ENCODE measurements at regions not wholly inside any gene's neighbourhood (a gene's known extent, or its start where the extent isn't known, plus 50 kb on each side); places are given as distances from the start of the nearest gene placed in this dataset.
A peak's percentile ranks its signal among the peaks of the same experiment; 100 is the strongest.
"Not testable (repeated sequence)": the region's sequence is repeated elsewhere in the genome, so short reads cannot be mapped to it uniquely, and the experiment has no call there.

GRCh38 chr12:38113991-38114390 lies 202.6 kb upstream of the ALG10B start:
- Histone ChIP-seq H3K9me3 (no peaks in the 10 kb centered on the region), H3K9ac (no peak overlapping the region), H3K27me3 (no peaks in the 10 kb centered on the region), H3K27ac (no peak overlapping the region), H3K4me1 (peaks cover 6% of the 10 kb centered on the region; the same call in 1 of the 2 replicates), H3K36me3 (no peaks in the 10 kb centered on the region), H3K4me2 (no peak overlapping the region), H3K4me3 (no peak overlapping the region), H4K20me1 (no peaks in the 10 kb centered on the region)
- TF ChIP-seq Cebpa-rat (IDR thresholded peaks at IDR 0.05), result no peak

GRCh38 chr12:38116968-38117367 lies 199.6 kb upstream of the ALG10B start:
- no peak for TF ChIP-seq Cebpa-rat (IDR thresholded peaks at IDR 0.05)
- Histone ChIP-seq H3K36me3 (no peaks in the 10 kb centered on the region), H3K9me3 (no peaks in the 10 kb centered on the region), H4K20me1 (no peaks in the 10 kb centered on the region), H3K4me1 (no peaks in the 10 kb centered on the region), H3K4me2 (no peak overlapping the region), H3K9ac (no peak overlapping the region), H3K4me3 (no peak overlapping the region), H3K27me3 (no peaks in the 10 kb centered on the region), H3K27ac (no peak overlapping the region)

- Histone ChIP-seq H3K4me2 (no peak overlapping the region), H3K27ac (no peak overlapping the region), H3K4me1 (peaks cover 3% of the 10 kb centered on the region; the same call in 1 of the 2 replicates), H3K4me3 (no peak overlapping the region), H3K36me3 (no peaks in the 10 kb centered on the region), H3K9me3 (peaks cover 17% of the 10 kb centered on the region), H4K20me1 (no peaks in the 10 kb centered on the region), H3K9ac (no peak overlapping the region), H3K27me3 (no peaks in the 10 kb centered on the region)
- TF ChIP-seq Cebpa-rat (IDR thresholded peaks at IDR 0.05), result no peak
These were observed 197.9 kb upstream of the ALG10B start for GRCh38 chr12:38118632-38119031.

GRCh38 chr12:38120438-38120837 lies 196.1 kb upstream of the ALG10B start:
- no peaks in the 10 kb centered on the region for H3K27me3 ChIP-seq
- peaks cover 25% of the 10 kb centered on the region for H3K9me3 ChIP-seq
- H3K4me1 ChIP-seq, result peaks cover 9% of the 10 kb centered on the region; the same call in 1 of the 2 replicates
- H3K4me3 ChIP-seq, result no peak overlapping the region
- H4K20me1 ChIP-seq, result no peaks in the 10 kb centered on the region
- TF ChIP-seq Cebpa-rat (IDR thresholded peaks at IDR 0.05), result no peak
- H3K4me2 ChIP-seq, result no peak overlapping the region
- no peak overlapping the region for H3K9ac ChIP-seq
- no peak overlapping the region for H3K27ac ChIP-seq
- H3K36me3 ChIP-seq, result no peaks in the 10 kb centered on the region

GRCh38 chr12:38123028-38123427 lies 193.5 kb upstream of the ALG10B start:
- peaks cover 25% of the 10 kb centered on the region for H3K9me3 ChIP-seq
- H3K9ac ChIP-seq, H3K4me2 ChIP-seq: not testable (repeated sequence)

GRCh38 chr12:38123566-38124246 lies 192.9 kb upstream of the ALG10B start:
- H3K4me3 ChIP-seq, result no peak overlapping the region
- H3K9me3 ChIP-seq, result peaks cover 25% of the 10 kb centered on the region
- H3K4me1 ChIP-seq, result peaks cover 9% of the 10 kb centered on the region; the same call in 1 of the 2 replicates
- H3K36me3 ChIP-seq, result no peaks in the 10 kb centered on the region
- H3K27ac ChIP-seq, result no peak overlapping the region
- H4K20me1 ChIP-seq, result no peaks in the 10 kb centered on the region
- no peaks in the 10 kb centered on the region for H3K27me3 ChIP-seq
- H3K9ac ChIP-seq, result no peak overlapping the region
- no peak for TF ChIP-seq Cebpa-rat (IDR thresholded peaks at IDR 0.05)
- peak overlapping the region; percentile 4; the same call in 1 of the 2 replicates for H3K4me2 ChIP-seq

More at GRCh38 chr12:38123028-38123427, 193.5 kb upstream of the ALG10B start:
- not testable (repeated sequence) for H3K27me3 ChIP-seq, H3K36me3 ChIP-seq, H3K27ac ChIP-seq, H3K4me1 ChIP-seq, H4K20me1 ChIP-seq, H3K4me3 ChIP-seq

- H3K9me3 ChIP-seq, result peaks cover 25% of the 10 kb centered on the region
- peak overlapping the region; percentile 4; the same call in 1 of the 2 replicates for H3K4me2 ChIP-seq
- H4K20me1 ChIP-seq, result no peaks in the 10 kb centered on the region
- no peaks in the 10 kb centered on the region for H3K36me3 ChIP-seq
- H3K27ac ChIP-seq, result 0 out of 2 replicates have a peak overlapping the region, but pooled peaks have one; percentile 2
- no peak overlapping the region for H3K4me3 ChIP-seq
- TF ChIP-seq Cebpa-rat (IDR thresholded peaks at IDR 0.05), result no peak
- H3K9ac ChIP-seq, result no peak overlapping the region
- no peaks in the 10 kb centered on the region for H3K27me3 ChIP-seq
- peaks cover 9% of the 10 kb centered on the region; the same call in 1 of the 2 replicates for H3K4me1 ChIP-seq
These were observed 192.1 kb upstream of the ALG10B start for GRCh38 chr12:38124247-38125012.

- H3K4me1 ChIP-seq, result no peaks in the 10 kb centered on the region
- H3K27ac ChIP-seq, result no peak overlapping the region
- no peaks in the 10 kb centered on the region for H4K20me1 ChIP-seq
- no peaks in the 10 kb centered on the region for H3K27me3 ChIP-seq
- H3K9me3 ChIP-seq, result no peaks in the 10 kb centered on the region
- H3K36me3 ChIP-seq, result no peaks in the 10 kb centered on the region
- H3K4me2 ChIP-seq, result no peak overlapping the region
- H3K4me3 ChIP-seq, result no peak overlapping the region
- no peak for TF ChIP-seq Cebpa-rat (IDR thresholded peaks at IDR 0.05)
- H3K9ac ChIP-seq, result no peak overlapping the region
These were observed 184.4 kb upstream of the ALG10B start for GRCh38 chr12:38132139-38132538.

GRCh38 chr12:38137287-38137686 lies 179.3 kb upstream of the ALG10B start:
- no peaks in the 10 kb centered on the region for H3K9me3 ChIP-seq
- H3K4me3 ChIP-seq, result no peak overlapping the region
- no peaks in the 10 kb centered on the region for H3K27me3 ChIP-seq
- no peaks in the 10 kb centered on the region for H3K4me1 ChIP-seq
- no peak overlapping the region for H3K27ac ChIP-seq
- H3K4me2 ChIP-seq, result no peak overlapping the region
- no peak for TF ChIP-seq Cebpa-rat (IDR thresholded peaks at IDR 0.05)
- no peaks in the 10 kb centered on the region for H4K20me1 ChIP-seq
- H3K36me3 ChIP-seq, result no peaks in the 10 kb centered on the region
- H3K9ac ChIP-seq, result no peak overlapping the region

GRCh38 chr12:38137716-38138115 lies 178.9 kb upstream of the ALG10B start:
- H3K9ac ChIP-seq, result no peak overlapping the region
- no peaks in the 10 kb centered on the region for H3K36me3 ChIP-seq
- H4K20me1 ChIP-seq, result no peaks in the 10 kb centered on the region
- no peaks in the 10 kb centered on the region for H3K27me3 ChIP-seq
- no peak overlapping the region for H3K4me3 ChIP-seq
- no peak overlapping the region for H3K27ac ChIP-seq
- no peak for TF ChIP-seq Cebpa-rat (IDR thresholded peaks at IDR 0.05)
- no peaks in the 10 kb centered on the region for H3K4me1 ChIP-seq
- H3K9me3 ChIP-seq, result no peaks in the 10 kb centered on the region
- H3K4me2 ChIP-seq, result no peak overlapping the region
